Neural progenitor cell (in vitro differentiated cells): ENCODE measurements at regions not wholly inside any gene's neighbourhood (a gene's known extent, or its start where the extent isn't known, plus 50 kb on each side); places are given as distances from the start of the nearest gene placed in this dataset.

ENCODE experiments used
- DNase-seq: peaks from one replicate; pipeline ENCODE4 v3.0.0-alpha.2; 2016; ENCODE audit warnings: low spot score
- H2AFZ ChIP-seq: fragments of 200-600 bp; sonication (generic); replicated peaks from 2 replicates; pipeline ENCODE4 v1.6.1; 2016; ENCODE audit warnings: antibody characterized with exemption
- H3F3A ChIP-seq: fragments of 200-600 bp; sonication (generic); 2 replicates; pipeline ENCODE4 v1.6.1; 2016; ENCODE audit warnings: antibody characterized with exemption, low read depth
- H3K27ac ChIP-seq: fragments of 200-600 bp; sonication (generic); 2 replicates; pipeline ENCODE4 v1.5.1; 2016; ENCODE audit warnings: mild to moderate bottlenecking
- H3K27me3 ChIP-seq: fragments of 200-600 bp; sonication (generic); 2 replicates; pipeline ENCODE4 v1.6.1; 2016; ENCODE audit warnings: mild to moderate bottlenecking, moderate library complexity
- H3K36me3 ChIP-seq: fragments of 200-600 bp; sonication (generic); 2 replicates; pipeline ENCODE4 v1.5.1; 2016
- H3K4me1 ChIP-seq: fragments of 200-600 bp; sonication (generic); 2 replicates; pipeline ENCODE4 v1.6.1; 2016; ENCODE audit warnings: mixed run types
- H3K4me2 ChIP-seq: fragments of 200-600 bp; sonication (generic); 2 replicates; pipeline ENCODE4 v1.6.1; 2016
- H3K4me3 ChIP-seq: fragments of 200-600 bp; sonication (generic); 2 replicates; pipeline ENCODE4 v1.5.1; 2016
- H3K79me2 ChIP-seq: fragments of 200-600 bp; sonication (generic); 2 replicates; pipeline ENCODE4 v1.6.1; 2016; ENCODE audit warnings: low read depth
- H3K9ac ChIP-seq: fragments of 200-600 bp; sonication (generic); 2 replicates; pipeline ENCODE4 v1.6.1; 2016
- H3K9me3 ChIP-seq: fragments of 200-600 bp; sonication (generic); 2 replicates; pipeline ENCODE4 v1.5.1; 2016; ENCODE audit warnings: low read depth
- H4K20me1 ChIP-seq: fragments of 200-600 bp; sonication (generic); 2 replicates; pipeline ENCODE4 v1.6.1; 2016; ENCODE audit warnings: low read depth
- H3K27ac Mint-ChIP-seq: 3 replicates; pipeline ENCODE4 v1.8.0; 2021; ENCODE audit warnings: mixed read lengths
- H3K27me3 Mint-ChIP-seq: 2 replicates; pipeline ENCODE4 v1.8.0; 2022; ENCODE audit warnings: low read depth, mild to moderate bottlenecking, inconsistent platforms, moderate library complexity, mixed read lengths; ENCODE audit not compliant: insufficient read depth
- H3K36me3 Mint-ChIP-seq: 3 replicates; pipeline ENCODE4 v1.8.0; 2021; ENCODE audit warnings: mixed read lengths
- H3K4me1 Mint-ChIP-seq: 3 replicates; pipeline ENCODE4 v1.8.0; 2021; ENCODE audit warnings: mixed read lengths
- H3K4me3 Mint-ChIP-seq: 3 replicates; pipeline ENCODE4 v1.8.0; 2021; ENCODE audit warnings: mild to moderate bottlenecking, moderate library complexity, mixed read lengths
- H3K9me3 Mint-ChIP-seq: 3 replicates; pipeline ENCODE4 v1.8.0; 2020; ENCODE audit warnings: mixed read lengths
- CTCF ChIP-seq: fragments of 200-600 bp; sonication (generic); IDR thresholded peaks from 2 replicates; pipeline ENCODE4 v1.5.1; 2017; ENCODE audit warnings: antibody characterized with exemption, mild to moderate bottlenecking
- EZH2 ChIP-seq: fragments of 200-600 bp; sonication (generic); IDR thresholded peaks from 2 replicates; pipeline ENCODE4 v1.6.1; 2017; ENCODE audit warnings: antibody characterized with exemption, mild to moderate bottlenecking, moderate library complexity
- EZH2phosphoT487 ChIP-seq: fragments of 200-600 bp; sonication (generic); IDR thresholded peaks from 2 replicates; pipeline ENCODE4 v1.6.1; 2017; ENCODE audit warnings: antibody characterized with exemption

- no peaks in the 10 kb centered on the region for H3K27me3 ChIP-seq
- Mint-ChIP-seq H3K36me3 (no peaks in the 10 kb centered on the region), H3K27ac (no peak overlapping the region), H3K9me3 (no peaks in the 10 kb centered on the region), H3K4me3 (no peak overlapping the region), H3K4me1 (no peaks in the 10 kb centered on the region), H3K27me3 (peaks cover 7% of the 10 kb centered on the region)
- no peak overlapping the region for H3K27ac ChIP-seq
- no peak for TF ChIP-seq CTCF
- no peak for TF ChIP-seq EZH2
- no peak for TF ChIP-seq EZH2phosphoT487
- H4K20me1 ChIP-seq: peaks cover 28% of the 10 kb centered on the region
- no peak for DNase-seq
- H3K9me3 ChIP-seq: no peaks in the 10 kb centered on the region
- no peak overlapping the region for H3K9ac ChIP-seq
- H3K79me2 ChIP-seq: no peaks in the 10 kb centered on the region
- no peak overlapping the region for H3K4me2 ChIP-seq
- no peak overlapping the region for H2AFZ ChIP-seq
- no peaks in the 10 kb centered on the region for H3K4me1 ChIP-seq
- no peak overlapping the region for H3K4me3 ChIP-seq
- no peaks in the 10 kb centered on the region for H3F3A ChIP-seq
- H3K36me3 ChIP-seq: no peaks in the 10 kb centered on the region
These were observed 138.8 kb upstream of the CRHR1 start for GRCh38 chr17:45645330-45645729.

GRCh38 chr17:45646288-45646988 is 137.7 kb upstream of the CRHR1 start:
- Histone ChIP-seq H3F3A (no peaks in the 10 kb centered on the region), H3K27me3 (no peaks in the 10 kb centered on the region), H3K27ac (no peak overlapping the region), H3K4me2 (no peak overlapping the region), H3K4me1 (no peaks in the 10 kb centered on the region), H3K4me3 (no peak overlapping the region), H2AFZ (no peak overlapping the region), H4K20me1 (peaks cover 29% of the 10 kb centered on the region), H3K36me3 (no peaks in the 10 kb centered on the region), H3K9ac (no peak overlapping the region), H3K9me3 (no peaks in the 10 kb centered on the region), H3K79me2 (no peaks in the 10 kb centered on the region)
- H3K36me3 Mint-ChIP-seq: no peaks in the 10 kb centered on the region
- no peaks in the 10 kb centered on the region for H3K4me1 Mint-ChIP-seq
- H3K9me3 Mint-ChIP-seq: no peaks in the 10 kb centered on the region
- DNase-seq: no peak
- no peak overlapping the region for H3K4me3 Mint-ChIP-seq
- H3K27ac Mint-ChIP-seq: no peak overlapping the region
- peaks cover 6% of the 10 kb centered on the region for H3K27me3 Mint-ChIP-seq
- TF ChIP-seq EZH2: no peak
- no peak for TF ChIP-seq EZH2phosphoT487
- TF ChIP-seq CTCF: no peak

- no peak overlapping the region for H3K27ac ChIP-seq
These were observed 135.5 kb upstream of the CRHR1 start for GRCh38 chr17:45648642-45649041.

More at GRCh38 chr17:45648642-45649041, 135.5 kb upstream of the CRHR1 start:
- DNase-seq: peak; percentile 65
- Histone ChIP-seq H3K9me3 (no peaks in the 10 kb centered on the region), H3K4me2 (no peak overlapping the region), H3K79me2 (no peaks in the 10 kb centered on the region), H3K4me3 (no peak overlapping the region), H3K4me1 (no peaks in the 10 kb centered on the region), H2AFZ (no peak overlapping the region), H3F3A (no peaks in the 10 kb centered on the region), H3K36me3 (no peaks in the 10 kb centered on the region), H3K9ac (no peak overlapping the region), H4K20me1 (peaks cover 35% of the 10 kb centered on the region), H3K27me3 (no peaks in the 10 kb centered on the region)
- Mint-ChIP-seq H3K4me1 (no peaks in the 10 kb centered on the region), H3K27me3 (peaks cover 5% of the 10 kb centered on the region), H3K36me3 (no peaks in the 10 kb centered on the region), H3K4me3 (no peak overlapping the region), H3K27ac (no peak overlapping the region), H3K9me3 (no peaks in the 10 kb centered on the region)
- peak; percentile 71 for TF ChIP-seq CTCF
- TF ChIP-seq EZH2: no peak
